GM23338 (cell line): ENCODE measurements at regions not wholly inside any gene's neighbourhood (a gene's known extent, or its start where the extent isn't known, plus 50 kb on each side); places are given as distances from the start of the nearest gene placed in this dataset.

Source experiments
- ATAC-seq: fragments of 200-7000 bp; cut with Tn5 transposase; 3 replicates; pipeline ENCODE4 v1.9.1; 2020
- DNase-seq: peaks from one replicate; pipeline ENCODE4 v3.0.0-alpha.2; 2015; ENCODE audit warnings: low spot score
- H2AFZ ChIP-seq: fragments of 200-600 bp; sonication (generic); 2 replicates; pipeline ENCODE4 v1.8.0; 2016; ENCODE audit warnings: antibody characterized with exemption, mild to moderate bottlenecking, moderate library complexity
- H3F3A ChIP-seq: fragments of 200-600 bp; sonication (generic); replicated peaks from 2 replicates; pipeline ENCODE4 v1.8.0; 2017; ENCODE audit warnings: antibody characterized with exemption, mixed run types, low read depth
- H3K27ac ChIP-seq: fragments of 200-600 bp; sonication (generic); 2 replicates; pipeline ENCODE4 v1.6.1; 2016; ENCODE audit warnings: low read depth
- H3K27me3 ChIP-seq: fragments of 200-600 bp; sonication (generic); 2 replicates; pipeline ENCODE4 v1.8.0; 2016; ENCODE audit warnings: mild to moderate bottlenecking, mixed run types, moderate library complexity; ENCODE audit not compliant: insufficient read depth
- H3K36me3 ChIP-seq: fragments of 200-600 bp; sonication (generic); 2 replicates; pipeline ENCODE4 v1.8.0; 2016; ENCODE audit warnings: mild to moderate bottlenecking; ENCODE audit not compliant: insufficient read depth
- H3K4me1 ChIP-seq: fragments of 200-600 bp; sonication (generic); 2 replicates; pipeline ENCODE4 v1.8.0; 2016; ENCODE audit warnings: mild to moderate bottlenecking, moderate library complexity; ENCODE audit not compliant: insufficient read depth
- H3K4me2 ChIP-seq: fragments of 200-600 bp; sonication (generic); 2 replicates; pipeline ENCODE4 v1.7.1; 2017; ENCODE audit warnings: mixed run types
- H3K4me3 ChIP-seq: fragments of 200-600 bp; sonication (generic); 2 replicates; pipeline ENCODE4 v1.6.1; 2016; ENCODE audit warnings: mixed run types
- H3K79me2 ChIP-seq: fragments of 200-600 bp; sonication (generic); replicated peaks from 2 replicates; pipeline ENCODE4 v1.8.0; 2017; ENCODE audit warnings: mild to moderate bottlenecking; ENCODE audit not compliant: insufficient read depth
- H3K9me2 ChIP-seq: fragments of 200-600 bp; sonication (generic); 2 replicates; pipeline ENCODE4 v1.8.0; 2017; ENCODE audit not compliant: insufficient read depth
- H4K20me1 ChIP-seq: fragments of 200-600 bp; sonication (generic); replicated peaks from 2 replicates; pipeline ENCODE4 v1.8.0; 2017; ENCODE audit warnings: mild to moderate bottlenecking; ENCODE audit not compliant: insufficient read depth
- H3K27ac Mint-ChIP-seq: 2 replicates; pipeline ENCODE4 v1.8.0; 2020; ENCODE audit warnings: inconsistent platforms, mild to moderate bottlenecking, moderate library complexity, mixed read lengths
- H3K27me3 Mint-ChIP-seq: 3 replicates; pipeline ENCODE4 v1.8.0; 2022; ENCODE audit warnings: low read depth, mild to moderate bottlenecking, moderate library complexity, mixed read lengths, inconsistent platforms; ENCODE audit not compliant: insufficient read depth, poor library complexity
- H3K36me3 Mint-ChIP-seq: 3 replicates; pipeline ENCODE4 v1.8.0; 2021; ENCODE audit warnings: low read depth, mild to moderate bottlenecking, inconsistent platforms, moderate library complexity, mixed read lengths
- H3K4me1 Mint-ChIP-seq: 3 replicates; pipeline ENCODE4 v1.8.0; 2020; ENCODE audit warnings: mild to moderate bottlenecking, inconsistent platforms, mixed read lengths
- H3K4me3 Mint-ChIP-seq: 3 replicates; pipeline ENCODE4 v1.8.0; 2021; ENCODE audit warnings: moderate library complexity, mild to moderate bottlenecking, inconsistent platforms, mixed read lengths
- H3K9me3 Mint-ChIP-seq: 3 replicates; pipeline ENCODE4 v1.8.0; 2020; ENCODE audit warnings: moderate library complexity, mild to moderate bottlenecking, inconsistent platforms, mixed read lengths
- EZH2 ChIP-seq: fragments of 200-600 bp; sonication (generic); IDR thresholded peaks from one replicate; pipeline ENCODE4 v1.8.0; 2017; ENCODE audit warnings: antibody characterized with exemption, mild to moderate bottlenecking, low read depth; ENCODE audit not compliant: unreplicated experiment
- ZNF462 ChIP-seq: fragments of 250-450 bp; sonication (Bioruptor Pico); IDR thresholded peaks from 2 replicates; pipeline ENCODE4 v1.5.0; 2020; ENCODE audit warnings: mild to moderate bottlenecking, moderate library complexity
- TF ChIP-seq, protein P1 (sequence below), 2 experiments: fragments of 200-600 bp in 1 of 2; sonication (generic) in 1 of 2; conservative IDR thresholded peaks; 2 replicates each; pipeline versions ENCODE4 v1.5.1 to v1.6.1; 2016 to 2017; ENCODE audit warnings: antibody characterized with exemption in 2 of 2, low read depth in 2 of 2, mild to moderate bottlenecking in 2 of 2, moderate library complexity in 1 of 2

- no peaks in the 10 kb centered on the region for H3K27me3 Mint-ChIP-seq
- Histone ChIP-seq H3K27me3 (no peaks in the 10 kb centered on the region), H3K27ac (no peak overlapping the region), H4K20me1 (no peaks in the 10 kb centered on the region), H3K4me3 (no peak overlapping the region), H3K36me3 (no peaks in the 10 kb centered on the region), H3K9me2 (no peaks in the 10 kb centered on the region), H3K79me2 (no peaks in the 10 kb centered on the region), H3K4me2 (peak overlapping the region; percentile 50), H3K4me1 (peaks cover 15% of the 10 kb centered on the region), H3F3A (no peaks in the 10 kb centered on the region), H2AFZ (0 out of 2 replicates have a peak overlapping the region, but pooled peaks have one; percentile 30)
- ATAC-seq: peak; percentile 61
- DNase-seq: no peak
- no peaks in the 10 kb centered on the region for H3K36me3 Mint-ChIP-seq
- H3K4me3 Mint-ChIP-seq: no peak overlapping the region
- TF ChIP-seq ZNF462 (CRISPR knock-in tag) (peak; percentile 89), EZH2 (no peak)
- no peaks in the 10 kb centered on the region for H3K9me3 Mint-ChIP-seq
- H3K27ac Mint-ChIP-seq: peak overlapping the region; percentile 90; the same call in 1 of the 2 replicates
- H3K4me1 Mint-ChIP-seq: peaks cover 16% of the 10 kb centered on the region
These were observed 757.3 kb downstream of the SI start for GRCh38 chr3:164320962-164321361.

GRCh38 chr3:164306042-164306441, 772.3 kb downstream of the SI start:
- H3K4me1 Mint-ChIP-seq: no peaks in the 10 kb centered on the region
- H3K27ac Mint-ChIP-seq: no peak overlapping the region
- no peak overlapping the region for H3K4me2 ChIP-seq
- peaks cover 4% of the 10 kb centered on the region for H3K27me3 Mint-ChIP-seq
- H3K36me3 ChIP-seq: no peaks in the 10 kb centered on the region; the same call in 1 of the 2 replicates
- peaks cover 24% of the 10 kb centered on the region for H3K9me3 Mint-ChIP-seq
- no peaks in the 10 kb centered on the region for H3K79me2 ChIP-seq
- DNase-seq: no peak
- ATAC-seq: no peak
- no peaks in the 10 kb centered on the region for H4K20me1 ChIP-seq
- no peaks in the 10 kb centered on the region for H3F3A ChIP-seq
- H3K36me3 Mint-ChIP-seq: peaks cover 18% of the 10 kb centered on the region
- H3K27ac ChIP-seq: no peak overlapping the region
- H3K4me3 Mint-ChIP-seq: no peak overlapping the region
- no peak overlapping the region for H2AFZ ChIP-seq
- peaks cover 12% of the 10 kb centered on the region; the same call in 1 of the 2 replicates for H3K9me2 ChIP-seq
- H3K4me3 ChIP-seq: no peak overlapping the region
- H3K27me3 ChIP-seq: no peaks in the 10 kb centered on the region
- H3K4me1 ChIP-seq: no peaks in the 10 kb centered on the region
- no peak for TF ChIP-seq EZH2
- no peak for TF ChIP-seq ZNF462 (CRISPR knock-in tag)
- TF ChIP-seq, protein P1, sequence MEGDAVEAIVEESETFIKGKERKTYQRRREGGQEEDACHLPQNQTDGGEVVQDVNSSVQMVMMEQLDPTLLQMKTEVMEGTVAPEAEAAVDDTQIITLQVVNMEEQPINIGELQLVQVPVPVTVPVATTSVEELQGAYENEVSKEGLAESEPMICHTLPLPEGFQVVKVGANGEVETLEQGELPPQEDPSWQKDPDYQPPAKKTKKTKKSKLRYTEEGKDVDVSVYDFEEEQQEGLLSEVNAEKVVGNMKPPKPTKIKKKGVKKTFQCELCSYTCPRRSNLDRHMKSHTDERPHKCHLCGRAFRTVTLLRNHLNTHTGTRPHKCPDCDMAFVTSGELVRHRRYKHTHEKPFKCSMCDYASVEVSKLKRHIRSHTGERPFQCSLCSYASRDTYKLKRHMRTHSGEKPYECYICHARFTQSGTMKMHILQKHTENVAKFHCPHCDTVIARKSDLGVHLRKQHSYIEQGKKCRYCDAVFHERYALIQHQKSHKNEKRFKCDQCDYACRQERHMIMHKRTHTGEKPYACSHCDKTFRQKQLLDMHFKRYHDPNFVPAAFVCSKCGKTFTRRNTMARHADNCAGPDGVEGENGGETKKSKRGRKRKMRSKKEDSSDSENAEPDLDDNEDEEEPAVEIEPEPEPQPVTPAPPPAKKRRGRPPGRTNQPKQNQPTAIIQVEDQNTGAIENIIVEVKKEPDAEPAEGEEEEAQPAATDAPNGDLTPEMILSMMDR (conservative IDR thresholded peaks at IDR 0.05; ENCODE audit: low read depth in 2 of 2): no peak
